Renal cortex interstitium (tissue), 11 donors: ENCODE measurements at regions not wholly inside any gene's neighbourhood (a gene's known extent, or its start where the extent isn't known, plus 50 kb on each side); places are given as distances from the start of the nearest gene placed in this dataset.
A peak's percentile ranks its signal among the peaks of the same experiment; 100 is the strongest.

Experiments used
- DNase-seq, 11 donors: peaks; one replicate each; pipeline ENCODE4 v3.0.0-alpha.2; 2013; ENCODE audit warnings: low read depth in 9 of 11, low spot score in 4 of 11; ENCODE audit errors: extremely low read depth in 1 of 11

GRCh38 chr3:116969646-116970045, 260.1 kb downstream of the TUSC7 start:
- no peak for DNase-seq

GRCh38 chr3:116971531-116971930, 262.0 kb downstream of the TUSC7 start:
- DNase-seq = no peak

- DNase-seq = no peak
These were observed 265.1 kb downstream of the TUSC7 start for GRCh38 chr3:116974702-116975101.

GRCh38 chr3:116977441-116977840, 267.9 kb downstream of the TUSC7 start:
- no peak for DNase-seq

- no peak for DNase-seq
These were observed 270.5 kb downstream of the TUSC7 start for GRCh38 chr3:116980099-116980498.

GRCh38 chr3:116981089-116981488, 271.5 kb downstream of the TUSC7 start:
- no peak for DNase-seq

- DNase-seq = no peak
These were observed 274.7 kb downstream of the TUSC7 start for GRCh38 chr3:116984301-116984700.

- DNase-seq = no peak
These were observed 284.8 kb downstream of the TUSC7 start for GRCh38 chr3:116994351-116994879.

- no peak for DNase-seq
These were observed 293.9 kb downstream of the TUSC7 start for GRCh38 chr3:117003501-117003900.

- DNase-seq = no peak
These were observed 295.7 kb downstream of the TUSC7 start for GRCh38 chr3:117005274-117005673.

GRCh38 chr3:117005911-117006522, 296.4 kb downstream of the TUSC7 start:
- DNase-seq = no peak

- no peak for DNase-seq
These were observed 300.7 kb downstream of the TUSC7 start for GRCh38 chr3:117010318-117010717.

- no peak for DNase-seq
These were observed 302.2 kb downstream of the TUSC7 start for GRCh38 chr3:117011687-117012250.

- DNase-seq = no peak
These were observed 306.8 kb downstream of the TUSC7 start for GRCh38 chr3:117016378-117016777.

GRCh38 chr3:117017135-117017894, 307.7 kb downstream of the TUSC7 start:
- no peak for DNase-seq

- no peak for DNase-seq
These were observed 309.1 kb downstream of the TUSC7 start for GRCh38 chr3:117018655-117019054.

GRCh38 chr3:117019082-117019713, 309.6 kb downstream of the TUSC7 start:
- DNase-seq = peak in 10 of 11 donors; percentile 40 to 70 (median 56)

GRCh38 chr3:117026401-117026800, 316.8 kb downstream of the TUSC7 start:
- no peak for DNase-seq

GRCh38 chr3:117035745-117036144, 326.2 kb downstream of the TUSC7 start:
- DNase-seq = no peak
